HG03378 (cell line): ENCODE measurements at regions not wholly inside any gene's neighbourhood (a gene's known extent, or its start where the extent isn't known, plus 50 kb on each side); places are given as distances from the start of the nearest gene placed in this dataset.
"Not testable (repeated sequence)": the region's sequence is repeated elsewhere in the genome, so short reads cannot be mapped to it uniquely, and the experiment has no call there.

Source experiments
- ATAC-seq: cut with Tn5 transposase; IDR thresholded peaks from one replicate; pipeline ENCODE4 v1.9.1; 2021; ENCODE audit warnings: mild to moderate bottlenecking, moderate library complexity; ENCODE audit not compliant: unreplicated experiment

GRCh38 chr13:56020425-56020824 lies 1120.3 kb upstream of the PRR20A start:
- no peak for ATAC-seq

GRCh38 chr13:56039992-56040391 lies 1100.7 kb upstream of the PRR20A start:
- no peak for ATAC-seq

GRCh38 chr13:56066321-56066720 lies 1074.4 kb upstream of the PRR20A start:
- no peak for ATAC-seq

- no peak for ATAC-seq
Measured at GRCh38 chr13:56102641-56103040, 1038.1 kb upstream of the PRR20A start.

- no peak for ATAC-seq
Measured at GRCh38 chr13:56110751-56111150, 1030.0 kb upstream of the PRR20A start.

- ATAC-seq: no peak
Measured at GRCh38 chr13:56134524-56134923, 1006.2 kb upstream of the PRR20A start.

- ATAC-seq: no peak
Measured at GRCh38 chr13:56166864-56167263, 973.9 kb upstream of the PRR20A start.

GRCh38 chr13:56168581-56168980 lies 972.1 kb upstream of the PRR20A start:
- no peak for ATAC-seq

- no peak for ATAC-seq
Measured at GRCh38 chr13:56173346-56173745, 967.4 kb upstream of the PRR20A start.

- ATAC-seq: no peak
Measured at GRCh38 chr13:56182598-56182997, 958.1 kb upstream of the PRR20A start.

GRCh38 chr13:56187331-56187730 lies 953.4 kb upstream of the PRR20A start:
- no peak for ATAC-seq

- not testable (repeated sequence) for ATAC-seq
Measured at GRCh38 chr13:56188582-56188981, 952.1 kb upstream of the PRR20A start.

- no peak for ATAC-seq
Measured at GRCh38 chr13:56189439-56189838, 951.3 kb upstream of the PRR20A start.

- ATAC-seq: no peak
Measured at GRCh38 chr13:56189978-56190377, 950.7 kb upstream of the PRR20A start.

GRCh38 chr13:56198350-56198749 lies 942.4 kb upstream of the PRR20A start:
- no peak for ATAC-seq

- no peak for ATAC-seq
Measured at GRCh38 chr13:56201834-56202233, 938.9 kb upstream of the PRR20A start.

GRCh38 chr13:56216221-56216620 lies 924.5 kb upstream of the PRR20A start:
- ATAC-seq: no peak

- no peak for ATAC-seq
Measured at GRCh38 chr13:56247692-56248091, 893.0 kb upstream of the PRR20A start.

- ATAC-seq: no peak
Measured at GRCh38 chr13:56271686-56272085, 869.0 kb upstream of the PRR20A start.

- no peak for ATAC-seq
Measured at GRCh38 chr13:56283262-56283828, 857.4 kb upstream of the PRR20A start.

GRCh38 chr13:56299650-56300049 lies 841.1 kb upstream of the PRR20A start:
- ATAC-seq: no peak

GRCh38 chr13:56314765-56315164 lies 826.0 kb upstream of the PRR20A start:
- ATAC-seq: no peak

GRCh38 chr13:56317841-56318240 lies 822.9 kb upstream of the PRR20A start:
- ATAC-seq: no peak
